Nucleus accumbens (tissue), 56 donors: ENCODE measurements at regions not wholly inside any gene's neighbourhood (a gene's known extent, or its start where the extent isn't known, plus 50 kb on each side); places are given as distances from the start of the nearest gene placed in this dataset.

ENCODE experiments used
- DNase-seq, 56 donors: peaks; one replicate each; lab custom pipeline; 2025; lab: John Stamatoyannopoulos, UW

GRCh38 chrX:40155589-40156469 is 58.1 kb upstream of the BCOR start:
- peak in 2 of 56 donors; percentile 3 to 15 for DNase-seq

DNA sequence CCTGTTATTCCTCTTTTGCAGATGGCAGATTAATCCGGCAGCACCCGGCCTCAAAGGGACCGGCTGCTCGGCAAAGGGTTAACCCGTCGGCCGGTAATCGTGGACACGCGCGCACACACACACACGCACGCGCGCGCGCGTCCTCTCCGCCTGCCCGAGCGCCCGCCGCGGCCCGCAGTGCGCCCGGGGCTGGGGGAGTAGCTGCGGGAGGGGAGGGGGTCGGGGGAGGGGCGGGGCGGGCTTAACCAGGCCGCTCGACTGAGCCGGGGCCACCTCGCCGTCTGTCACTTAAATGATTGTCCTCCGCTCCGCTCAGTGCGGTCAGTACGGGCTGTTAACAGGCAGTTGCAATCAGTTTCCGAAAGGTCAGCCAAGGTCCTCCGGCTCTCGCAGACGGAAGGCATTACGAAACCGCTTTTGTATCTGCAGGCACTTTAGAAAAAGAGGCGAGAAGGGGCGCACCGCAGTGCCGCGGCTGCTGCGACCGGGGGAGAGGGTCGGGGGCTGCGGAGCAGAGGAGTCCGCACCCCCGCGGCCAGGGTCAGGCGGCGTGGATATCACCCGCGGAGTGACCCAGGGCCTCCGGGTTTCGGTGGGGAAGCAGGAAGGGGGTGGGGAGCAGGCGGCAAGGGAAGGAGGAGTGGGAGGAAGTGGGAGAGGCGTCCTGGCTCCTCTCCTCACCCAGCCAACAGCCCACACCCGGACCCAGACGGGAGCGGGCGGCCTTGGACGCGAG is 57.3 kb upstream of the BCOR start:
- peak in 18 of 56 donors; percentile 1 to 44 (median 21) for DNase-seq

- DNase-seq = peak in 23 of 56 donors; percentile 0 to 52 (median 35)
Observed at GRCh38 chrX:40154250-40154852, 56.6 kb upstream of the BCOR start.

DNA sequence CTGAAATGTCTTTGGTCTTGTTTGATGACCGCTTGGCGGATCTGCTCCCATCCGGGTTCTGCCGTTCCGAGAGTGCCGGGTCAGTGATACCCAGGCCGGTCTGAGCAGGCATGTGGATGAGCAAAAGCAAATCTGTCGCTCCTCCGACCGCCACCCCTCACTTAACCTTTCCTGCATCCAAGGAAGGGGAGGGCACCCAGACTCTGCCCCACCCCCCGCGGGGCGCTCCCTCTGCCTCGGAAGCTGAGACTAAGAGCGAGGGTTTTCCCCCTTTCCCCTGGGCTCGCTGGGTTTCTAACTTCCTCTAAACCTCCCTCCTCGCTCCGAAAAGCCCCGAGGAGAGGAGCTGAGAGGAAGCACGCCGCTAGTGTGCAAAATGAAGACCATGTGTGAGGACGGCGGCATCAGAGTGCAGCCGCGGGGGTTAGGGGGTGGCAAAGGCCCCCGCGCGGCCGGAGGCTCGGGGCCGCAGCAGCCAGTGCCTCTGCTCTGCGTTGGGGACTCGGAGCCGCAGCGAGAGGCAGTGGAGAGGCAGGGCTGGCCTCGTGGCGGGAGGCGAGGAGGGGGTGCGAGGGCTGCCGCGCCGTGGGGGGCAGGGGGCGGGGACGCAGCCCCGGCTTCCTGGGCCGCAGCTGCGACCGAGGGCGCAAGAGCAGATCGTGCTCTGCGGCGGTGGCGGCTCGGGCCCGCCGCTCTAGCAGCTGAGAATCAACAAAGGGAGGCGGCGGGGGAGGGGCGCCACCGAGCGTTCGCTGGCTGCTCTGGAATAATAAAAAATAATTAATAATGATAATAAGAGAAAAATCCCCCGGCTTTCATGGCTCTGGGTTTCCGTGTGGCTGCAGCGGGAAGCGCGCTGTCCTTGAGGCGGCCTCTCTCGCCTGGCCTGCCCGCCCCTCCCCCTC is 55.8 kb upstream of the BCOR start:
- peak in 45 of 56 donors; percentile 1 to 71 (median 36) for DNase-seq

- peak in 47 of 56 donors; percentile 1 to 77 (median 41) for DNase-seq
Observed at GRCh38 chrX:40152741-40153344, 55.1 kb upstream of the BCOR start.

GRCh38 chrX:40152173-40152711 is 54.5 kb upstream of the BCOR start:
- DNase-seq = peak in 36 of 56 donors; percentile 0 to 77 (median 37)

GRCh38 chrX:40151211-40152172 is 53.7 kb upstream of the BCOR start:
- DNase-seq = no peak

DNA sequence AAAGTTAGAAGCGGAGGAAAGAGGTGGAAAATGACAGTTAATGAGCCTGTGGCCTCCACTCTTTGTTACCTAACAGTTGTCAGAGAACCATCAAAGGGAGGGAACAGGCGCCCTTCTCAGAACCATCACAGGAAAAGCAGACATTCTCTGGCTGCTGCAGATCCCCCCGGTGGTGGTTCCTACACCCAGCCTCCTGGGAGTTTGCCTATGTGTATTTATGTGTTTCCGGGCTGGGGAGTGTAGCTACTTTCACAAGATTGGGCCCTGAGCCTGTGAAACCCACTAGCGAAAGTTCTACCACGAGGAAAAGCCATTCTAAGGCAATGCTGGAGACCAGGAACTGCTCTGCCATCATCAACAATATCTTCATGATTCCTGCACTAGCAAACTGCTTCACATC is 52.7 kb upstream of the BCOR start:
- DNase-seq = no peak

GRCh38 chrX:40149286-40150175 is 51.8 kb upstream of the BCOR start:
- DNase-seq = no peak

- no peak for DNase-seq
Observed at GRCh38 chrX:40148385-40149285, 50.9 kb upstream of the BCOR start.

- DNase-seq = no peak
Observed at GRCh38 chrX:40147971-40148370, 50.2 kb upstream of the BCOR start.
